Iris pigment epithelial cell (primary cell): ENCODE measurements at regions not wholly inside any gene's neighbourhood (a gene's known extent, or its start where the extent isn't known, plus 50 kb on each side); places are given as distances from the start of the nearest gene placed in this dataset.
"Not testable (repeated sequence)": the region's sequence is repeated elsewhere in the genome, so short reads cannot be mapped to it uniquely, and the experiment has no call there.

Experiments
- DNase-seq: peaks from one replicate; pipeline ENCODE4 v3.0.0-alpha.2; 2011; ENCODE audit warnings: low read depth

GRCh38 chr3:181609030-181609767, 102.5 kb upstream of the SOX2 start:
- DNase-seq = no peak

- no peak for DNase-seq
These were observed 107.5 kb upstream of the SOX2 start for GRCh38 chr3:181604267-181604666.

GRCh38 chr3:181596126-181596525, 115.6 kb upstream of the SOX2 start:
- no peak for DNase-seq

- not testable (repeated sequence) for DNase-seq
These were observed 120.8 kb upstream of the SOX2 start for GRCh38 chr3:181590939-181591338.

GRCh38 chr3:181582619-181583018, 129.1 kb upstream of the SOX2 start:
- DNase-seq = no peak

GRCh38 chr3:181581656-181582055, 130.1 kb upstream of the SOX2 start:
- DNase-seq = no peak

- no peak for DNase-seq
These were observed 133.0 kb upstream of the SOX2 start for GRCh38 chr3:181578743-181579142.

- DNase-seq = no peak
These were observed 139.3 kb upstream of the SOX2 start for GRCh38 chr3:181572432-181572831.

GRCh38 chr3:181570472-181570871, 141.3 kb upstream of the SOX2 start:
- DNase-seq = no peak

GRCh38 chr3:181569356-181569940, 142.3 kb upstream of the SOX2 start:
- DNase-seq = no peak

GRCh38 chr3:181568693-181569092, 143.0 kb upstream of the SOX2 start:
- no peak for DNase-seq

- no peak for DNase-seq
These were observed 143.5 kb upstream of the SOX2 start for GRCh38 chr3:181568248-181568647.

GRCh38 chr3:181567311-181568075, 144.2 kb upstream of the SOX2 start:
- DNase-seq = peak; percentile 4

GRCh38 chr3:181565416-181565815, 146.3 kb upstream of the SOX2 start:
- no peak for DNase-seq

GRCh38 chr3:181564222-181564621, 147.5 kb upstream of the SOX2 start:
- DNase-seq = no peak

GRCh38 chr3:181561139-181562031, 150.3 kb upstream of the SOX2 start:
- DNase-seq = no peak

- DNase-seq = no peak
These were observed 152.9 kb upstream of the SOX2 start for GRCh38 chr3:181558870-181559269.

GRCh38 chr3:181555681-181556080, 156.0 kb upstream of the SOX2 start:
- DNase-seq = no peak

GRCh38 chr3:181554233-181554765, 157.4 kb upstream of the SOX2 start:
- DNase-seq = no peak

GRCh38 chr3:181549266-181549665, 162.5 kb upstream of the SOX2 start:
- no peak for DNase-seq

GRCh38 chr3:181541414-181541813, 170.3 kb upstream of the SOX2 start:
- no peak for DNase-seq

- no peak for DNase-seq
These were observed 176.9 kb upstream of the SOX2 start for GRCh38 chr3:181534781-181535221.
